ENCODE measurements at regions not wholly inside any gene's neighbourhood (a gene's known extent, or its start where the extent isn't known, plus 50 kb on each side); places are given as distances from the start of the nearest gene placed in this dataset.
"Not testable (repeated sequence)": the region's sequence is repeated elsewhere in the genome, so short reads cannot be mapped to it uniquely, and the experiment has no call there.

- no peak overlapping the region for H3K27ac ChIP-seq
- TF ChIP-seq CTCF (conservative IDR thresholded peaks at IDR 0.05) = no peak
Observed at GRCh38 chr19:56894626-56895025, 54.1 kb upstream of the PEG3 start.

GRCh38 chr19:56896095-56896494, 55.6 kb upstream of the PEG3 start:
- H3K27ac ChIP-seq = no peak overlapping the region
- no peak for TF ChIP-seq CTCF (conservative IDR thresholded peaks at IDR 0.05)

- no peak for TF ChIP-seq CTCF (conservative IDR thresholded peaks at IDR 0.05)
- H3K27ac ChIP-seq = no peak overlapping the region
Observed at GRCh38 chr19:56899943-56900342, 59.4 kb upstream of the PEG3 start.

GRCh38 chr19:56900573-56901097, 60.1 kb upstream of the PEG3 start:
- no peak for TF ChIP-seq CTCF (conservative IDR thresholded peaks at IDR 0.05)
- no peak overlapping the region for H3K27ac ChIP-seq

- no peak for TF ChIP-seq CTCF (conservative IDR thresholded peaks at IDR 0.05)
- H3K27ac ChIP-seq = no peak overlapping the region
Observed at GRCh38 chr19:56905631-56906150, 65.2 kb upstream of the PEG3 start.

GRCh38 chr19:56912401-56913112, 72.0 kb upstream of the PEG3 start:
- TF ChIP-seq CTCF (conservative IDR thresholded peaks at IDR 0.05) = no peak
- no peak overlapping the region for H3K27ac ChIP-seq

GRCh38 chr19:56913113-56913455, 72.6 kb upstream of the PEG3 start:
- H3K27ac ChIP-seq = not testable (repeated sequence)

GRCh38 chr19:56916528-56916927, 76.0 kb upstream of the PEG3 start:
- TF ChIP-seq CTCF (conservative IDR thresholded peaks at IDR 0.05) = no peak
- no peak overlapping the region for H3K27ac ChIP-seq
